Activated CD4-positive, alpha-beta T cell treated with anti-CD3 and anti-CD28 coated beads for 4 hours (primary cell): ENCODE measurements at regions not wholly inside any gene's neighbourhood (a gene's known extent, or its start where the extent isn't known, plus 50 kb on each side); places are given as distances from the start of the nearest gene placed in this dataset.
"Not testable (repeated sequence)": the region's sequence is repeated elsewhere in the genome, so short reads cannot be mapped to it uniquely, and the experiment has no call there.

Experiments
- DNase-seq, 2 donors: peaks; one replicate each; pipeline ENCODE4 v3.0.0-alpha.2; 2020

GRCh38 chr13:44697058-44697457 is 120.9 kb upstream of the TSC22D1 start:
- no peak for DNase-seq

- DNase-seq: no peak
Observed at GRCh38 chr13:44695520-44695919, 119.4 kb upstream of the TSC22D1 start.

GRCh38 chr13:44694842-44695241 is 118.7 kb upstream of the TSC22D1 start:
- no peak for DNase-seq

- no peak for DNase-seq
Observed at GRCh38 chr13:44694291-44694690, 118.2 kb upstream of the TSC22D1 start.

GRCh38 chr13:44693156-44693764 is 117.1 kb upstream of the TSC22D1 start:
- DNase-seq: no peak

GRCh38 chr13:44692173-44692713 is 116.1 kb upstream of the TSC22D1 start:
- DNase-seq: no peak

GRCh38 chr13:44690376-44690775 is 114.2 kb upstream of the TSC22D1 start:
- no peak for DNase-seq

GRCh38 chr13:44688652-44689051 is 112.5 kb upstream of the TSC22D1 start:
- no peak for DNase-seq

- no peak for DNase-seq
Observed at GRCh38 chr13:44686531-44686934, 110.4 kb upstream of the TSC22D1 start.

- DNase-seq: no peak
Observed at GRCh38 chr13:44685641-44686040, 109.5 kb upstream of the TSC22D1 start.

GRCh38 chr13:44682416-44682815 is 106.3 kb upstream of the TSC22D1 start:
- not testable (repeated sequence) for DNase-seq

GRCh38 chr13:44680746-44681355 is 104.7 kb upstream of the TSC22D1 start:
- no peak for DNase-seq

- no peak for DNase-seq
Observed at GRCh38 chr13:44679597-44679996, 103.5 kb upstream of the TSC22D1 start.

GRCh38 chr13:44678197-44678596 is 102.1 kb upstream of the TSC22D1 start:
- no peak for DNase-seq

GRCh38 chr13:44676534-44676933 is 100.4 kb upstream of the TSC22D1 start:
- DNase-seq: no peak

- no peak for DNase-seq
Observed at GRCh38 chr13:44669534-44669933, 93.4 kb upstream of the TSC22D1 start.

GRCh38 chr13:44668688-44669087 is 92.6 kb upstream of the TSC22D1 start:
- no peak for DNase-seq

GRCh38 chr13:44667943-44668342 is 91.8 kb upstream of the TSC22D1 start:
- DNase-seq: no peak

- not testable (repeated sequence) for DNase-seq
Observed at GRCh38 chr13:44666538-44666937, 90.4 kb upstream of the TSC22D1 start.

- DNase-seq: no peak
Observed at GRCh38 chr13:44664308-44664707, 88.2 kb upstream of the TSC22D1 start.

GRCh38 chr13:44662515-44662914 is 86.4 kb upstream of the TSC22D1 start:
- DNase-seq: no peak

GRCh38 chr13:44661936-44662335 is 85.8 kb upstream of the TSC22D1 start:
- no peak for DNase-seq

GRCh38 chr13:44660050-44660449 is 83.9 kb upstream of the TSC22D1 start:
- DNase-seq: no peak

GRCh38 chr13:44652962-44653660 is 77.0 kb upstream of the TSC22D1 start:
- DNase-seq: no peak
